Fibroblast of the aortic adventitia (primary cell): ENCODE measurements at regions not wholly inside any gene's neighbourhood (a gene's known extent, or its start where the extent isn't known, plus 50 kb on each side); places are given as distances from the start of the nearest gene placed in this dataset. TPM values are rescaled to one million over a fixed set of nuclear protein-coding genes. Genes with fewer than 3 reads are reported as not detected.

Source experiments
- DNase-seq: peaks from one replicate; pipeline ENCODE4 v3.0.0-alpha.2; 2010; ENCODE audit warnings: low read depth
- H3K4me3 ChIP-seq: 2 replicates; pipeline ENCODE4 v1.5.1; 2011; ENCODE audit warnings: low read depth, mild to moderate bottlenecking, control low read depth, low read length, moderate library complexity
- CTCF ChIP-seq: IDR thresholded peaks from 2 replicates; pipeline ENCODE4 v1.5.1; 2011; ENCODE audit warnings: mild to moderate bottlenecking, low read length, control low read depth, inconsistent platforms; ENCODE audit not compliant: insufficient read depth
- small RNA-seq: library from RNA; depleted of rRNA; stranded (forward); fragments of <200 nt; gene quantifications from one replicate; pipeline ENCODE3, GENCODE V24; 2012

- no peak for DNase-seq
- TF ChIP-seq CTCF: no peak
- no peak overlapping the region for H3K4me3 ChIP-seq
Observed at GRCh38 chr13:103130146-103130545, 63.9 kb upstream of the SLC10A2 start.

Small RNA genes in the stretch of these regions (small RNA-seq; reads per million reads assigned to genes)
- gene RF00402 (not detected), gene RF02090 (not detected), gene RF02091 (not detected), gene RNA5SP38 (not detected)
